GM18870 (cell line): ENCODE measurements at regions not wholly inside any gene's neighbourhood (a gene's known extent, or its start where the extent isn't known, plus 50 kb on each side); places are given as distances from the start of the nearest gene placed in this dataset.

Experiments used
- ATAC-seq: cut with Tn5 transposase; IDR thresholded peaks from one replicate; pipeline ENCODE4 v1.9.1; 2021; ENCODE audit warnings: moderate library complexity; ENCODE audit not compliant: unreplicated experiment

GRCh38 chr5:167785901-167786300 lies 505.5 kb upstream of the WWC1 start:
- ATAC-seq, result no peak

GRCh38 chr5:167786871-167787578 lies 504.4 kb upstream of the WWC1 start:
- no peak for ATAC-seq

DNA sequence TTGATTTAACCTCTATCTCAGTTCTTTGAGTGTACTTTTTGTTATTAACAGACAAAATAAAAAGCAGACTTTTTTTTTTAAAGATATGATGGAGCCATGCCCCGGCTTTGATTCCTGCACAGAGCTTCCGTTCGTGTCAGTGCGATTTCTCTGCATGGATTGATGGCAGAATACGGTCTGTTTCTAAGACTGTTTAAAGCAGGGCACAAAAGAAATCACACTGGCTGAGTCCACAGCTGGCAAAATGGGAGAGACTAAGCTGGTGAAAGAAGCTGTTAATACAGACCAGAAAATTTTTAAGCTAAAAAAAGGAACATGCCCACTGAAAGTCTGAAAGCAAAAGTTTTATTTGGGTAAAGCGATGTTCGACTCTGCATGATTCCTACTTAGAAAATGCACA lies 501.4 kb upstream of the WWC1 start:
- no peak for ATAC-seq

DNA sequence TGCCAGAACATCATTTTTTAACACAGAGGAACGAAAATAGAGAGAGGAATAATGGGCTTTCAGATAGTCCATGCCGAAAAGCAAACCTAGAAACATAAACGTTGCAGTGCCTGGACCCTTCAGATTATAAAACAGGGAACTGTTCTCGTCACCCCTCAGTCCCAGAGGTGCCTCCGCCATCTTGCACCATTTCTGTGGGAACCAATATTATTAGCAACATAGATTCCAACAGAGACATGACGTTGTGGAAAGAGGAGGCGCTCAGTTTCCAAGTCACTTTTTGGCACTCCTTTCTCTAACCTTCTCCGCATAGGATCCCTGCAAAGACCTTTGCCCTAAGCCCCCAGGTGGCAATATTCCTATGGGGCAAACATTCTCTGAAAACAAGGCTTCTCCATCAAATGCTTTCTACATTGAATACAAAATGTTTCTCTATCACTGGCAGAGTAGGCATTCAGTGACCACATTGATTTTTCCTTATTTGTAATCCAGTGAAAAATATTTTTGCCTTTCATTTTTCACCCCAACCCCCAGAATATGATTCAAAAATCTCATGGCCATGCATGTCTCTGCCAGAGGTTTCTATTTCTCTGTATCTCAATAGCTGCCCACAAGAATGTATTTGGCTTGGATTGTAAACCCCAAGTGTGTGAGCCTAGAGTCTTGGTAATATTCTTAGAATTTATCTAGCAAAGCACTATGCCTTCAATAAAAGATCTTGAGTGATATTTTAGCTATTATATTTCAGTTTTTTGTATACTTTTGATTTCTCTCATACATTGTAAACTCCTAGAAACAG lies 500.8 kb upstream of the WWC1 start:
- no peak for ATAC-seq

DNA sequence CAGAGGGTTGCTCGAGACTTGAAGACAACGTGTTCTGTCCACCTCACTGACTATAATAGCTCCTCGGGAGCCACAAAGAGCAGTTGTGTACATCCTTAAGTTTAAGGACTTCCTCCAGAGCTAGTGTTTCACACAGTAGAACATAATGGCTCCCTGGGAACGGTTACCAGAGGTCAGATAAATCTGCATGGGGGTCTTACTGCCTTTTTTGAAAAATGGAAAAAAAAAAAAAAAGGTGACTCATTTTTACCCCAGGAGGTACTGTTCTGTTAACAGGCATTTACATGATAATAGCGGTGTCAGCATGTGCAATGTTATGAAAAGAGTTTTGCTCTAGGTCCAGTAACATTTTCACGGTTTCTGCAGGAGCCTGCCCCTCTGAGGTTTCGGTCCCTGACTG lies 498.9 kb upstream of the WWC1 start:
- no peak for ATAC-seq

GRCh38 chr5:167793700-167794099 lies 497.7 kb upstream of the WWC1 start:
- ATAC-seq, result no peak

DNA sequence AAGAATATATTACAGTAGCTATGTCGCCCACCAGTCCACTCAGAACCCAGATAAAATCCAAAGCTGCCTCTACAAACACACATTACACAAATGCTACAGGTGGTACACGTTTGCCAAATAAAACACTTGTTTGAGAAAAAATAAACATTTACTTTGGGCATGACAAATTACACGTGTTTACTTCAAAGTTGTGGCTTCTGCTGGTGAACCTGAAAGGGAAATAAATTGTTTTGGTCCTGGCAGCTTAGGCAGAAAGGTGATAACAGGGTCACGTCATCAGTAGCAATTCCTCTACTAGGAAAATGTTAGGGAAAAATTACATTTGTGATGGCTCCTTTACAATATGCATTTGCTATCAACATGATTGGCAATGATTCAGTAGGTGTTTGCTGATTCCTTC lies 497.3 kb upstream of the WWC1 start:
- no peak for ATAC-seq

DNA sequence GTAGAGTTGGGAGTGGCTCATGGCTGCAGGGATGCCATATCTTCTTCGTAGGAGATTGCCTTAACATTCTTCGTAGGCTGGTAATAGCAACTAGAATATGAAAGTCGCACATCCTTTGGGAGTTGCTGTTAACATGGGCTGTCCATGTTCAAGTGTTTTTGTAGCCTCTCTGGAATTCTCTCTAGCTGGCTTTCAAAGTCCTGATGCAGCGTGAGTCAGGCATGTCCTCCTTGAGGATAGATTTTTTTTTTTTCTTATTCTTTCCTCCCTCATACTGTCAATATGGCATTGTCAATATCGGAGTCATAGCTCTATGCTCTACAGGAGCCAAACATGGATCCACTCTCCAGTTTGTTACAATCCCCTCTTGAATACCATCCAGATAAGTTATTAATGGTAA lies 494.8 kb upstream of the WWC1 start:
- ATAC-seq, result no peak

GRCh38 chr5:167797933-167798332 lies 493.5 kb upstream of the WWC1 start:
- no peak for ATAC-seq

DNA sequence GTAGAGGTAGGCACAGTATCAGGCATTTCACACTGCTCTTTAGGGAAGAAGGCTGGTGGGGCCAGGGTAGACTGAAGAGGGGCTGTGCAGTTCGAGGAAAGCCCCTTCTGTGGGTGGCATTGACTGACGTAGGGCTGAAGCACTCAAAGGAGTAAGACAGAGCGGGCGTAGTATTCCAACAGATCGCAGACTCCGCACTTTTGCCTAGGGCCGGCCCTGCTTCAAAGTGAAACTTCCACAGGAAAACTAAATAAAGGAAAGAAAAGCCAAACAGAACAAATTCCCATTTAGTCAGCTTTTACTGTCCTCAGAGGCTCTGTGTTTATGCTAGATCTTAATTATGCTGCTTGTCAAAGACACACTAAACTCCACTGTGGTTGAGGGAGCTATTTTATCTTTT lies 493.0 kb upstream of the WWC1 start:
- ATAC-seq, result no peak

DNA sequence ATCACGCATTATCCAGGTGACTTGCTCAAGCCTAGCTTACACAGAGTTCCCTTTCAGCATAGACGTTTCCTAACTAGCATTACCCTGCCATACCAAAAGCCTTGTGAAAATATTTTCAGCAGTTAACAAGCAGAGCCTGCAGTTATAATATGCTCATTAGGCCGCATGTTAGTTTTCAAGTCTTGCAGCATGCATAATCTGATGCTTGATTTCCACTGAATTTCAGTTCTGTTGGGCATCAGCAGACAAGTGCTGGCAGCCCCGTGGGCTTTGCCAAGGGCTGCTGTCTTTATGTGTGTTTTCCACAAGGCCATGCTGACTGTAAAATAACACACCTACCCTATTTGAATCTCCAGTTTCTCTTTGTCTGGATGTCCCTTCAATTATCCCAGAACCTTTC lies 491.0 kb upstream of the WWC1 start:
- ATAC-seq, result no peak

GRCh38 chr5:167801999-167802398 lies 489.4 kb upstream of the WWC1 start:
- no peak for ATAC-seq

- ATAC-seq, result no peak
Observed at GRCh38 chr5:167802755-167803431, 488.6 kb upstream of the WWC1 start.

GRCh38 chr5:167804512-167805220 lies 486.8 kb upstream of the WWC1 start:
- no peak for ATAC-seq

DNA sequence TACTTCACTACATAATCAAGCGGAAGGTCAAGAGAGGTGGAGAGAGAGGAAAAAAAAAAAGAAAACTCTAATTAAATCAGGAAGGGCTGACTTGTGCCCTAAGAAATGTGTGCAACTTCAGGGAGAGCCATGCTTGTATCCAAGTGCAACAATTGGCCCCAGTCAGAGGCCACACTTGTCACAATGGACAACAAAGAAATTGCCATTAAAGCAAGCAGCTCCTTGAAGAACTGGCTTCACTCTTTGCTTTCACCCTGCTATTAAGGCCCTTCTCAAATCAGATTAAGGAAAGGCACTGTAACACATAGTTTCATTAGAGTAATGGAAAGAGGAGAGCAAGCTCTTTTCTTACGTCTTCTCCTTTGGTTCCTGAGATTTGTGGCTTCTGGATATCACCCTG lies 480.9 kb upstream of the WWC1 start:
- no peak for ATAC-seq

DNA sequence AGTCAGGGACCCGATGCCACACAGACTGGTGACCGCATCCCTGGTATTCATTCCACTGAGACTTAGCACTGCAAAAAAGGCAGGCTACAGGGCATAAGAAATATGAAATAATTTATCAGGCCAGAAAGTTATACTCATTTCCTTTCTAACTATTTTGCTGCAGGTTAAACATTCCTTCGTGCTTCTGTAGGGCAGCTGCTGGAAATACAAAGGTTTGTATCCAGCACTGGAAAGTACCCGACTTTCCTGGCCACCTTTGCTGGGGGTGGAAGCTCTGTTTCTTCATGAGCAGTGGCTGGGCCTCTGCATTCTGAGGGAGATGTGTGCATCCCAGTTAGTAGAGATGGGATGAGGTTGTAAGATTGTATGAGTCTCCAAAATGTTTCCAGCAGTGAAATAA lies 478.6 kb upstream of the WWC1 start:
- ATAC-seq, result no peak

DNA sequence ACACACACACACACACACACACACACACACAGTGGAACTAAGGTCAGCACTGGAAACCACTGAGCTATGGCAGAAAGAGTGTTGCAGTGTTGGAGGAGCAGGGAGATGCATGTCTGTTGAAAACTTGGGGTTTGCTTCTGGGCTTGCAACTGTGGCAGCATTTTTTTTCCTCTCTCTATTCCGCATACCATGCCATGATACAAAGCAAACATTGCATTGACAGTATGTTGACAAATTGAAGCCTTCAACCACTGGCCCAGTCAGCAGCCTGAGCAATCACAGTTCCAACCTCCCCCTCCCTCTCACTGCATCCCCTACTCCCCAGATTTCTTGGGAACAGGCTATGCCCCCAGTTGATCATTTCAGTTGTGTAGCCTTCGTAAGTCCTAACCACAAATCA lies 478.1 kb upstream of the WWC1 start:
- no peak for ATAC-seq

DNA sequence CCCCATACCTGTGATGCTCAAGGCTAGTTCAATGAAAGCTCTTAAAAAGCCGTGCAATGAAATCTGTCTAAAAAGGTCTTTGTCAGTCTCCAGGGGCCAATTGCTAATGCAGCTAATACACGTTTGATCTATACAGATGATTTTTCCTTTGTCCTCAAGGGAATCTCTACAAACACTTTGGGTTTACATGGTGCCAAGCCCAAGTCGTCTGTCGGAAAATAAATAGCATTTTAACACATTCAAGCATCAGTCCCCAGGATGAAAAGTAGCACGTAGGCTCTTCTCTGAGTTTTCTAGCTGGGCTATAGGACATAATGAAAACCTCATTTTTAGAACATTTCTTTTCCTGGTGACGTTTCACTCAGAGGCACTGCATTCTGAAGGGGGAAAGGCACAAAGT lies 477.4 kb upstream of the WWC1 start:
- no peak for ATAC-seq

DNA sequence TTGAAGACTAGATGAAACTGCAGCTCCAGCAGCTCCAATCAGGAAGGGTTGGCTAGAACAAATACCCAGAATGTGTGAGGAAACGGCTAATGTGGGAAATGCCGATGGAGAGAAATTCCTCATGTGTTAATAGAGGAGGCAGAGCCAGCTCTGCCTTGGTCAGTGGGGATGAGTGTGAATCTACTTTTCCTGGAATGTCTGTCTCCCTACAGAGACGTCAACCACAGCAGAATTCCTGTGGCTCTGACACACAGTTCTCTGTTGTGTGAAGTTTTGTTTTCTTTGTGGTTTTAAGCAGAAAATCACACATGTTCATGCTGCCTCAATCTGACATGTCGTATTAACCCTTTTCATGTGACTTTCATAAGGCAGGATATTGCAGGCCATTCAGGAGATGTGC lies 476.6 kb upstream of the WWC1 start:
- ATAC-seq, result no peak

DNA sequence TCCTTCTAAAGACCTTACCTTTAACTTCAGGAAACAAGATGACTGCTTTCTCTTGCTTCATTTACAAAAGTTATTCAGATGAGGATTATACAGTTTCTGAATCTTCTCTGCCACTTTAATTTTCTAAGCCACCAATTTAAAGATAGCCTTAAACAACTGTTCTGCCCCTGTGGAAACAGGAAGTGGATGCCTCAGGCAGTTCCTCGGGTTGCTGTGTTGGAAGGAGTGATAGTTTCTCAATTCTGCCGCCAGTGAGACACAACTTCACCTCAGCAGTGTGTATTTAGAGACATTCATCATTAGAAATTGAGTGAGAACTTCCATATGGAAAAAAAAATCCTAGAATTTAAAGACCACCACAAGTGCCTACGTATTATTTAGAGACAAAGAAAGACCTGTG lies 475.1 kb upstream of the WWC1 start:
- no peak for ATAC-seq

- no peak for ATAC-seq
Observed at GRCh38 chr5:167816864-167817263, 474.6 kb upstream of the WWC1 start.
